Umbilical cord (tissue), 1 donor: ENCODE measurements at regions not wholly inside any gene's neighbourhood (a gene's known extent, or its start where the extent isn't known, plus 50 kb on each side); places are given as distances from the start of the nearest gene placed in this dataset.

Source experiments
- DNase-seq: peaks from one replicate; pipeline ENCODE4 v3.0.0-alpha.2; 2015; ENCODE audit warnings: low spot score

DNA sequence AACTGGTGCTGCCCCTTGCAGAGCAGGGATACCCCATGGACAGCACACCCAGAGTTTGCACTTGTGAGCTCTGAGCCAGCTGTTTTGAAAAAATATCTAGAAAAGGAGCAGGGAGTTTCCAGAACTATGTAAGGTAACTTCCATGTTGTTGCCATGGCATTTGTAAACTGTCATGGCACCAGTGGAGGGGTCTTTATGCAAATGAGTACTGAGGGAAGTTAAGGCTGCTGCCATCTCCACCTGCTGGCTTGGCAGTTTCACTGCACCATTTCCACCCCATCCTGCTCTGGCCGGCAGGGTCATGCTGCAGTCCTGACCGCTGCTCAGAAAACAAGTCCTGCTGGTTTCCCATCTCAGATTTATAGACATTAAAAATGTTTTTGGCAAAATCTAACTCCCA lies 52.3 kb upstream of the SNTG2 start:
- DNase-seq: no peak

DNA sequence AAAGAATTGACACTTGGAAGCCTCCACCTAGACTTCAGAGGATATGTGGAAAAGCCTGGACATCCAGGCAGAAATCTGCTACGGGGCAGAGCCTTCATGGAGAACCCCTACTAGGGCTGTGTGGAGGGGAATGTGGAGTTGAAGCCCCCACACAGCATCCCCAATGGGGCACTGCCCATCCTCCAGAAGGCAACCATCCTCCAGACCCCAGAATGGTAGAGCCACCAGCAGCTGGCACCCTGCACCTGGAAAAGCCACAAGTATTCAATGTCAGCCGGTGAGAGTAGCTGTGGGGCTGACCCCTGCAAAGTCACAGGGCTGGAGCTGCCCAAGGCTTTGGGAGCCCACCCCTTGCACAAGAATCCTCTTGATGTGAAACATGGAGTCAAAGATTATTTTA lies 53.6 kb upstream of the SNTG2 start:
- DNase-seq: no peak

DNA sequence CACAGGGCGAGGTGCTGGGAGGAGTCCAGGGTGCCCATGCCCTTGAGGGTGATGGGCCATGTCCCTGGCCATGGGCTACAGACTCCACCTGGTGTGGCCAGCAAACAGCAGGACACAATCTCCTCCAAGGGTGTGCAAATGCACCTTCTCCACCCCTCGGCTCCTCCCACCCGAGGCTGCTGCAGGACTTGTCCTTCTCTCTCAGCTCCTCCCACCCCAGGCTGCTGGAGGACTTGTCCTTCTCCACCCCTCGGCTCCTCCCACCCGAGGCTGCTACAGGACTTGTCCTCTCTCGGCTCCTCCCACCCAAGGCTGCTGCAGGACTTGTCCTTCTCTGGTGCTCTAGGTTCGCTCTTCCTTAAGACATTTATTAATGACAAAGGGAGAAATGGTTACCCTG lies 57.3 kb upstream of the SNTG2 start:
- peak; percentile 9 for DNase-seq

DNA sequence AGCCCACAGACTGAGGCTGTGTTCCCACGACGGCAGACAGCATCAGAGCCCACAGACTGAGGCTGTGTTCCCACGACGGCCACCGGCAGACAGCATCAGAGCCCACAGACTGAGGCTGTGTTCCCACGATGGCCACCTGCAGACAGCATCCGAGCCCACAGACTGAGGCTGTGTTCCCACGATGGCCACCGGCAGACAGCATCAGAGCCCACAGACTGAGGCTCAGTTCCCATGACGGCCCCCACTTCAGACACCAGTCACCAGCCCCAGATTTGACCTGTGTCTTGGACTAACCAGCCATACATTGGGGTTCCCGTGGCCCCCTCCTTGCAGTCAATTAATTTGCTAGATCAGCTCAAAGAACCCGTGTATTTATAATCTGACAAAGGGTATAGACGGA lies 57.8 kb upstream of the SNTG2 start:
- no peak for DNase-seq

DNA sequence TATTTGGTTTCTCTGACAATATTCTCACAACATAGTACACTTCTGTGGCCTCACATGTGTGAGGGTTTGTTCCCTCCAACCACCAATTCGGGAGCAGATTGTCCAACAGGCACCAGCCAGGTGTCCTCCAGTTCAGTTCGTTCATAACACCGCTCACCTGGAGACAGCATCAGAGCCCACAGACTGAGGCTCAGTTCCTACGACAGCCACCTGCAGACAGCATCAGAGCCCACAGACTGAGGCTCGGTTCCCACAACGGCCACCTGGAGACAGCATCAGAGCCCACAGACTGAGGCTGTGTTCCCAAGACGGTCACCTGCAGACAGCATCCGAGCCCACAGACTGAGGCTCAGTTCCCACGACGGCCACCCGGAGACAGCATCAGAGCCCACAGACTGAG lies 58.2 kb upstream of the SNTG2 start:
- DNase-seq: no peak

DNA sequence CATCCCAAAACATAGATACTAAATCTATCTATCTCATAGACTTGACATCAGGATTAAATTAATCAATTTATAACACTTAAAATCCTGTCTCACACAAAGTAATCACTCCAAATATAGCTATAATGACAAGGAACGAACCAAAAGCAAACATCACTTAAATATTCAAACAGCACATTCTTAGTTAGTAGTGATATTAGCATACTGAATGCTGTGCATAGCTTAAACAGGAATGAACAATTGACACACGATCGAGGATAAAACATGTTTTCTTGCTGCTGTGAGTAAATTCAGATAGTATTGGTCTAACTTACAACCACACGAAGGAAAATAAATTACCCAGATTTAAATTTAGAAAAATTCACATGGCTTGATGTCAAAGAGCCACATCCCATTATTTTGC lies 58.9 kb upstream of the SNTG2 start:
- DNase-seq: no peak

DNA sequence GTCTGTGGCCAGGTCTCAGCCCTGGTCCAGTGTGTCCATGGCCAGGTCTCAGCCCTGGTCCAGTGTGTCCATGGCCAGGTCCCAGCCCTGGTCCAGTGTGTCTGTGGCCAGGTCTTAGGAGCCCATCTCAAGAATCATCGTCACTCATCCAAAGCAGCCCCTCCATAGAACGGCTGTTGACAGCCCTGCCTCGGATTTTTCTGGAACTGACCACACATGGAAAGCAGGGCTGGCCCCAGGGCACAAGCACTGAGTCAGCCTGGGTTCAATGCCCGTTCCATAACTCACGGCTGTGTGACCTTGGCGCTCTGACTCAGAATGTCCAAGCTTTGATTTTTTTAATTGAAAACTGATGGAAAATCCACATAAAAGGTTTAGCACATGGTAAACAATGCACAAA lies 59.9 kb upstream of the SNTG2 start:
- DNase-seq: no peak

DNA sequence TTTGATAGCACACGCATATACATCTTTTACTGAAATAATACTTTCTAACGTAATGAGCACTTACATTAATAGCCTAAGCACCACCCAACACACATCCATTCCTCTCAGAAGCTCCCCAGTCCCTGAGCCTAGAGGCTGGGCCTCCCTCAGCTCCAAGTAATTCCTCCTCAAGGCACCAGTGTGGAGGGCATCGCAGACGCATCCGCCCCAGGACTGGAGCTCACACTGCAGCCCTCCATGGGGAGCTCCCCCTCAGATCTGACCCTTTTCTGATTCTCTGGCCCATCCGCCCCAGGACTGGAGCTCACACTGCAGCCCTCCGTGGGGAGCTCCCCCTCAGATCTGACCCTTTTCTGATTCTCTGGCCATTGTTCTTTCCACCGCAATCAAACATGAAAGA lies 60.4 kb upstream of the SNTG2 start:
- DNase-seq: no peak

DNA sequence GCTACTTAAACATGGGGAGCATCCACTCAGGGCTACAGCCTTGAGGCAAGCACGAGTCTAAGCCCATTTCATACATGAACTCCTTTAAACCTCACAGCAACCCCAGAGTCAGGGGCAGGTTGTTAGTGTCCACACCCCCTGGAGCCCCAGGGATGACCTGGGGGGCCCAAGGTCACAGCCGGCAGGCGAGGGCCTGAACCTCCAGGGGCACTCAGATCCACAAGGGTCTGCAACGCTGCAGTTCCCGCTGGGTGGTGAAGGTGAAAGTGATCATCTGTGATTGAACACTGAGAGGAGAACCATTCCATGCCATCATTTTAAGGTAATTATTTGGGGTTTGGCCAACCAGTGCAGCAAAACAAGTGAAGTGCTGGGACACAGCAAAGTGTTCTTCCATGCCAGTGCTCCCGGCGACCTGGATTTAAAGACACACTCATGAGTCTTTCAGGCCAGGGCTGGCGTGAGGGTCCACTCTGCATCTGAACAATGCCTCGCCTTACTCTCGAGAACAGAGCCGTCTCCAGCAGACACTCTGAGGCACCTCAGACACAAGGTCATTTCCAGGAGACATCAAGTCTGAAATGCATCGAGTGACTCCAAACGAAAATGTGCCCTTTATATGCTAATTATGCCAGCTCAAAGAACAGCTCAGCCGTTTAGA lies 61.6 kb upstream of the SNTG2 start:
- DNase-seq: no peak

DNA sequence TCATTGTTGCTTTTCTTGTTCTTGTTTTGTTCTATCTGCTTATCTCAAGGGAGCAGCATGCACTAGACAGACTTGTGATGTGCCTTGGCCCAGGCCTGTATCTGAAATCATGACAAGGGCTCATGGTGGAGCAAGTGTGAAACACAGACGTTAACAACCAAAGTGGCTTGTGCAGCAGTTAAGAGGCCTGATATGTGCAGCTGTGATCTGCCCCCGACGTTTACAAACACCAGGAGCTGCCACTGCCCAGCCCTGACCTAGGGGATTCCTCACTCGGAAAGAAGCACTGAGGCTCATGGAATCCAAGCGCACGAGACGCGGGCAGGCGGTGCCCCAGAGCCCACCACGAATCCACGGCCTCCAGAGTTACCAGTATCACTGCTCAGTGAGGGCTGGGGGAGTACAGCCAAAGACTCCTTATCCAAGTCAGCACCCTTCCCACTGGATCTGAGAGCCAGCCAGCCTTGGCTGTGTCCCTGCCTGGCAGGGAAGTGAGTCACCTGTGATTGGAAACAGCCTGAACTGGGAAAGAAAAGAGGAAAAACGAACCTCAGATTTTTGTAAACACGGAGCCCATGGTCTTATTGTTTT lies 62.3 kb upstream of the SNTG2 start:
- DNase-seq: no peak

DNA sequence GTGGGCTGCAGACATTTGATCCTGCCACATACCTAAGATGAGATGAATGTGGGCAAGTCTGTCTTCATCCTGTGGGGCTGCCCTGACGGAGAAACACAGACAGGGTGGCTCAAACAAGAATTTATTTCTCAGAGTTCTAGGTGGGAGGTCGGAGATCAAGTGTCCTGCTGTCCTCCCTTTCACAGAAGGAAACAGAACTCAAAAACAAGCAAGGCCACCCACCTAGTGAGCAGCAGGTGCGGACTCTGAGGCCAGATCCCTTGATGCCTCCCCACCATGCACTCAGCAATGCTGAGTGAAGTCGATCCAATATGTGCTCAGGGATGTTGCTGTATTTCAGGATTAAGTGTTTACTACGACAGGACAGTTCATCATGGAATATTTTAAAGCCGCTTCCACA lies 63.0 kb upstream of the SNTG2 start:
- DNase-seq: no peak

DNA sequence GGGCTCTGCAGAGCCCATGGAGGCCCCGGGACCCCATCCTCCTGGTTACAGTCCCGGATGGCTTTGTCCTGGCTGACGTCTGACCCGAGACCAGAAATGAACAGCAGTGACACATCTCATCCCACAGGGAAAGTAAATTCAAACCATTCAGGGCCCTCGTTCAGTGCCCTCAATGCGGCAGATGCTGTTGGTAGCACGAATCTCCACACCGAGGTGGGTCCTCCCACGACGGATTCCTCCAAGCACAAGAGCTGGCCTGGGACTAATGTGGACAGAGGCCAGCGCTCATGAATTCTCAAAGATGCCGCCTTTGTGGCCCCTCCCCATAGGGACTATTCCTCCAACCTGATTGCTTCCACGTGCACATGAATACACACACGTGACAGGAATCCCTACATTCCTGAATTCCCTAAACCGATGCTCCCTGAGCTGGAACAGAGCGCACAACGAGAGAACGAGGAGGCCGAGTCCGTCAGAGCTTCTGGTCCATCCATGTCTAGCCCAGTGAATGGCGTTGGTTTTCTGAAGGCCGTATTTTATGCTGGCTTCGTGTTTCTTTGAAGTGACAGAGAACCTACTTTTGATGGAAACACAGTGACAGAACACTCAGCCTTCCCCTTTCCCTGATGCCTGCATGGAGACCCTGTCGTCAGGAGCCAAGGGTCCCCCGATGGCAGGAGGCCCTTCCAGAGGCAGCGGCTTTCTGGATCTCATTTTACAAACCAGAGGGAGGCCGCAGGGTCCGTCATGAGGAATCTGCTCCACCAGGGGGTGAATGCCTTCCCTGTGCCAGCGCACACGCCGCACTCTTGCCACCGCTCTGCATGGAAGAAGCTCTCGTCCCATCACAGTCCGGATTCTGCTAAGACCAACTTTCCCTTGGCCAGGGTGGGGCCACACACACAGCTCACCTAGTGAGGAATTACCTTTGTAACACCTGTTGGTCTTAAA lies 64.3 kb upstream of the SNTG2 start:
- DNase-seq: no peak

DNA sequence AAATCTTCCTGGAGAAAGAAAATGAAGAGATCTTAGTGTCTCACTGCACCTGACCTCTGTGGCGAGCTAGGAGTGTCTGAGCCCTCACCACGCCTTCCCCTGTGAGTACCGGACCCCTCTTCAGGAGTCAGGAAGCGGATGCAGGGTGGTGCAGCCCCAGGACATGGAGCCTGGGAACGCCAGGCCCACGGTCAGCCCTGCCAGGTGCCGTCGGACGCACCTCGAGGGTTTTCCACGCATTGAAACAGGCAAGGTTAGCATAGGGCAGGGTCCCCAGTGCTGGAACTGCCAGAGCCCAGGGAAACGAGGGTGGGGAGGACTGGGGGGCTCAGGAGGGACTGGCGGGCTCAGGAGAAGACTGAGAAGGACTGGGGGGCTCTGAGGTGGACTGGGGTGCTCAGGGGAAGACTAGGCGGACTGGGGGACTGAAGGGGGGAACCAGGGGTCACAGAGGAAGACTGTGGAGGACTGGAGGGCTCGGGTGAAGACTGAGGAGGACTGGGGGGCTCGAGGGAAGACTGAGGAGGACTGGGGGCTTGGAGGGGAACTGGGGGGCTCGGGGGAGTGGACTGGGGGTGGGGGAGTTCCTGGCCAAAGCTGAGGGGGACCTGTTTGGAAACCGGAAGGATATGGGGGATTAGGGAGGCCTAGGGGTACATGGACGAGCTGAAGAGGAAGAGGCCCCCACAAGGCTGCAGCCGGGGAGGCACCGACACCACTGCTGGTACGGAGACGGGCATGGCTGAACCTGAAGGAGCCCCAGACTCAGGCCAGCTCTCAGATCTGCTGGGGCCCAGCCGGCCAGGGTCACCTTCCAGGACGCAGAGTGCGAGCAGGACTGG lies 65.2 kb upstream of the SNTG2 start:
- DNase-seq: no peak

DNA sequence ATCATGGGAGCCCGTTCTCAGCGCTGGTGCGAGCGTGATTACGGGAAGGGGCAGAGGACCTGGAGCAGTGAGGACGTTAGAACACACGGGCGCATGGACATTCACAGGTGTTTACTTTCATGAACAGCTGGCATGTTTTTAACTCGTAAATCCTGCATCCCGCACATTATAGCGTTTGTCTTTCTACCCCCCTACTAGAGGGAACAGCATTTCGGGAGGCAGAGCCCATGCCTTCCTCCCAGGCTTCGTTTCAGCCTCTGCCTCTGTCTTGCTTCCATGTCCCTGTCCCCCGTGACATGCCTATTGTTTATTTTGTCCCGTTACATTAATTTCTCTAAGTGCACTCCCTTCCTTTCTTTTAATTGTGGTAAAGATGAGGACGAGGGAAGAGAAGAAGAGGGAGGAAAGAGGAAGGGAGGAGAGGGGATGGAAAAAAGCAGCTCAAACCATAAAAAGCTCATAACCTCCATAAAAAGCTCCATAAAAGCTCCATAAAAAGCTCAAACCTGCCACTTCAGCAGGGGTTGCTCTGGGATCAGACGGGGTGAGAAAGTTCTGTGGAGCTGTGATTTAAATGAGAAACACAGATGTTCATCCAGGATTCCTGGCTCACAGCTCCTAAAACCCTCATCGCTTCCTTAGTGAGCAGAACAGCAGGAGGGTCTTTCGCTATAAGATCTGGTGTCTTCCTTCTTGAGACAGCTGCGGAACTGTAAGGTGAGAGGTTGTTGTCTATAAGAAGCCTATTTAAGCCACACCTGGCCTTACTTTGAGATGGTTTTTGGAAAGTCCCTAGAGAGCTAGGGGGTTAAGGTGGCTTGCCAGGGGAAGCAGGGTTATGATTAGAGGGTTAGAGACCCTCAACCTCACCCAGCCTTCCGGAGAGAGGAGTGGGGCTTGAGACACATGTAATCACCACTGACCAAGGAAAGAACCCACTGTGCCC lies 66.6 kb upstream of the SNTG2 start:
- no peak for DNase-seq

DNA sequence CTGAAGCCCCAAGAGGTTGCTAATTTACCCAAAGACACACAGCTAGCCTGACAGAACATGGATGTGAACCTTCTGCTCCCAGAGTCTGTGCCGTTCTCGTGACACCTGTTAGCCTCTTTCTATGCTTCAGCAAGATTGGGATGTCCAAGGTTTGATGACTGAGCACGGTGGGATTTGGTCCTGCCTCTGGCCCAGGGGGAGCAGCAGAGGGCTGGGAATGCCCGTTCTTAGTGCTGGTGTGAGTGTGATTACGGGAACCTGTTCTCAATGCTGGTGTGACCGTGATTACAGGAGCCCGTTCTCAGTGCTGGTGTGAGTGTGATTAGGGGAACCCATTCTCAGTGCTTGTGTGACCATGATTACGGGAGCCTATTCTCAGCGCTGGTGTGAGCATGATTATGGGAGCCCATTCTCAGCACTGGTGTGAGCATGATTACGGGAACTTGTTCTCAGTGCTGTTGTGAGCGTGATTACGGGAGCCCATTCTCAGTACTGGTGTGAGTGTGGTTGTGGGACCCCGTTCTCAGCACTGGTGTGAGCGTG lies 67.3 kb upstream of the SNTG2 start:
- DNase-seq: no peak

DNA sequence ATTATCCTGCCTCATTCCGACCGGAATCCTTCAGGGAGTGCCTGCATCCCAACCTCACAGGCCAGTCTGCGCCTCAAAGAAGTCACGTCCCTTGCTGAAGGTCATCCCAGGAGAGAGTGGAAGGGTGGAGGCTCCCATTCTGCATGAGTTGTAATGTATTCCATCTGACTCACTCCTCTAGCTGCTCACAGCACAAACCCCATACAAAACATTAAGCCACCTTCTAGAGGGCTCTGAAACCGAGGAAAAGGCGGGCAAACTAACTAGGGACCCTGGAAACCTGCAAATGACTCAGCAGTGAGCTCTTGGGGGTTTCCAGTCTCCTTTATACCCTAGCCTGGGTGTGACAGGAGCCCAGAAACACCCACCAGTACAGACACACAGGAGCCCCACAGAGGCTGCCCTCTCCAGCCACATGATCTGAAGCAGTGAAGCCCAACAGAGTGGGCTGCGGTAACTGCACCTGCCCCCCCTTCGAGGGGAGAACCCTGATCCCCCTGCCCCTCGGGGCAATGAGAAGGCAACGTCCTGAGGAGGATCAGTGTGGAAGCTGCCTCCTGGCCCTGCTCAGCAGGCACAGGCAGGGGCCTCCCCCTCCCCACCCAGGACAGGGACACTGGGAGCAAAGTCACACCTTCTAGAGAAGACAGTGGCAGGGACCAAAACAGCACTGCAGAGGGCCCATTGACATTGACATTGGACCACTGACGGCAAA lies 69.3 kb upstream of the SNTG2 start:
- DNase-seq: peak; percentile 23

DNA sequence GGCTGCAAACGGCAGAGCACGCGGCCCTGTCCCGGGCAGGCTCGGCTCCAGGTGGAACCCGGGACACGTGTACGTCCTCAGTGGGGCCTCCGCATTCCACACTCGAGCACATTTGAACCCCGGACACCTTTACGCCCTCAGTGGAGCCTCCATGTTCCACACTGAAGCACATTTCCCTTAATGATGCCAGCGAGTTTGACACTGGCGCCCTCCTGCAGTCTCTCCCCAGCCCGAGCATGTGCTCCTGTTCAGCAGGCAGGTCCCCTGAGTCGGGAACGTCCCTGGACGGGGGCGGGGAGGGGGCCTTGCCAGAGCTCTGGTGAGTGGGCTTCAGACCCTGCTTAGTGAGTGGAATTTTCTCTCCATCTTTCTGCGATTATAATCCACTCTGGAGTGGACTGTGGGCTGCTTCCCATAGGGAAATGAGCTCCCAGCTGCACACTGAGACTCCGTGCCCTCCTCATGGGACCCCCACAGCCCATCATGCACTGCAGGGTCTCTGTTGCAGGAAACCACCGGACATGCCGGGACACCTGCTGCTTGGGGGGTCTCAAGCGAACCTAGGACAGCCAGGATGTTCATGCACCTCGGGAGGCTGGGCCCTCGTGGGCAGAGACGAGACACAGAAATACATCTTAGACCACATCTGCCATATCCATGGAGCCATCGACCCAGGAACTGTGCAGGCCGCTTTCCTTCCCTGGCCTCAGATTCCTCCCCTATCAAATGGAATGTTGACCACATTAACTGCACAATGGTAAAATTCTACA lies 70.3 kb upstream of the SNTG2 start:
- no peak for DNase-seq

DNA sequence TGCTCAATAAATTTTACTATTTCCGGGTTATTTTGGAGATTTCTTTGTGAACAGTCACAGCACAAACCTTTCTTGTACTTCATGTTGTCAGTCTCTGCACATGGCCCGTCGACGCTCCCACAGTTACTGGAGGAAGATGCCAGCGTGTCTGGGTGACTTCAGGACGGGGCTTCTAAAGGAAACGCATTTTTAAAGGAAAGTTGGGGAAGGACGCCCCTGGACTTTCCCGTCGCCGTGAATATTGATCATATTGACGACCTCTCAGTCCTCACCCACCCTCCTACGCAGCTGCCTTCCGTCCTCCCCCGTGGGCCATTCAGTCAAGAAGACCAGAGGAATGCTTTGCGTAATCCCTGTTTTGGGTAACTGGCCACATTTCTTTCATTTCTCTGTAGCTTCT lies 71.1 kb upstream of the SNTG2 start:
- DNase-seq: no peak
